ENCODE measurements at regions not wholly inside any gene's neighbourhood (a gene's known extent, or its start where the extent isn't known, plus 50 kb on each side); places are given as distances from the start of the nearest gene placed in this dataset.

DNA sequence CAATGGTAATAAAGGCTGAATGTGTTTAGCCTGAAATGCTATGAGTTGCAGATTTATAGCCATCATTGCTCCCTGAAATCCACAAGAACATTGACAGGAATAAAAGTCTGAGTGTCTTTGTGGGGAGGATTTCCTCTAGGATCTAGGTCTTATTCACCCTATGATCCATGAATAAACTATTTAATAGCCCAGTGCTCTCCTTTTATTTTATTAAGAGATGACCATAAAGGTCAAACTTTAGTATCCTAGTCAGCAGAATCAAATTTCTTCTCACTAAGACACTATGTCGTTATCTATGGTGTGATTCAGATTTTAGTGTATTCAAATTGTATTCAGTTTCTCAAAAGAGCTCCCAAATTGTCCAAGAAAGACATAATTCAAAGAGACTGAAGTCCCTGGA is 67.8 kb upstream of the AKR1E2 start:
- DNase-seq (no peak), ATAC-seq (ENCODE audit: low read depth) (no peak)
- Mint-ChIP-seq H3K9me3 (no peaks in the 10 kb centered on the region), H3K36me3 (ENCODE audit: low read depth) (no peaks in the 10 kb centered on the region), H3K27ac (no peak overlapping the region), H3K4me3 (no peak overlapping the region), H3K27me3 (peaks cover 4% of the 10 kb centered on the region), H3K4me1 (no peaks in the 10 kb centered on the region)
- TF ChIP-seq, protein P1, sequence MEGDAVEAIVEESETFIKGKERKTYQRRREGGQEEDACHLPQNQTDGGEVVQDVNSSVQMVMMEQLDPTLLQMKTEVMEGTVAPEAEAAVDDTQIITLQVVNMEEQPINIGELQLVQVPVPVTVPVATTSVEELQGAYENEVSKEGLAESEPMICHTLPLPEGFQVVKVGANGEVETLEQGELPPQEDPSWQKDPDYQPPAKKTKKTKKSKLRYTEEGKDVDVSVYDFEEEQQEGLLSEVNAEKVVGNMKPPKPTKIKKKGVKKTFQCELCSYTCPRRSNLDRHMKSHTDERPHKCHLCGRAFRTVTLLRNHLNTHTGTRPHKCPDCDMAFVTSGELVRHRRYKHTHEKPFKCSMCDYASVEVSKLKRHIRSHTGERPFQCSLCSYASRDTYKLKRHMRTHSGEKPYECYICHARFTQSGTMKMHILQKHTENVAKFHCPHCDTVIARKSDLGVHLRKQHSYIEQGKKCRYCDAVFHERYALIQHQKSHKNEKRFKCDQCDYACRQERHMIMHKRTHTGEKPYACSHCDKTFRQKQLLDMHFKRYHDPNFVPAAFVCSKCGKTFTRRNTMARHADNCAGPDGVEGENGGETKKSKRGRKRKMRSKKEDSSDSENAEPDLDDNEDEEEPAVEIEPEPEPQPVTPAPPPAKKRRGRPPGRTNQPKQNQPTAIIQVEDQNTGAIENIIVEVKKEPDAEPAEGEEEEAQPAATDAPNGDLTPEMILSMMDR (IDR thresholded peaks at IDR 0.05), result no peak
- intact Hi-C loops (cut with micrococcal nuclease), result no loop called here
- ChIA-PET CTCF (no interaction called here), POLR2A (no interaction called here)

DNA sequence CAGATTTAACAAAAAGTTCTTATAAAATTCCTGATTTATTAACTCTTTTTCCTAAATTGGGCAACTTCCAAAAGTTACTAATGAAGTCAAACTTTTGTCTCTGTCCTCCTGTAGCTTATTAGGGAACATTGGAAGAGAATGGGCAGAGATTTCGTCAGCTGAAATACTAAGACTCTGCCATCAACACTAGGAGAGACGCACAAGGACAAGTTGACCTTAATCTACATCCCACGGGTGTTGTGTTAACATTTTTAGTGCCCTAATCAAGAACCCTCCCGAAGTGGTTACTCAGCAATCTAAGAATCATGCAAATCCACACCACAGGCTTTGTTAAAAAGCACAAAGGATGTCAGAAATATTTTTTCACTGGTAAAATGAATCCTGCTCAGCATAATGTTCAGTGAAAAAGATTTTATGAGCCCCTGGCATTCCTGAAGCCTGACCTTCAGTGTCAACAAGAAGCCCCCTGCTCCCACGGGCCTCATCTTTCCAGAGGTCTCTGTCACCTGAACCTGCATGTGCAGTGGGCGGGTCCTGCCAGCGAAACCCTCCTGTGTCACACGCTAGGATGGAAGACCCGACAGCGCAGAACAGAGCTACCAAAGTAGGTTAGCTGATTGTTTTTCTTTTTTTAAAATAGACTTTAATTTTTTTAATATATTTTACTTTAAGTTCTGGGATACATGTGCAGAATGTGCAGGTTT is 70.6 kb upstream of the AKR1E2 start:
- ChIA-PET POLR2A (no interaction called here), CTCF (no interaction called here)
- H3K36me3 Mint-ChIP-seq (ENCODE audit: low read depth), result no peaks in the 10 kb centered on the region
- ATAC-seq (ENCODE audit: low read depth), result no peak
- no peaks in the 10 kb centered on the region for H3K9me3 Mint-ChIP-seq
- H3K27ac Mint-ChIP-seq, result no peak overlapping the region
- TF ChIP-seq, protein P1 (IDR thresholded peaks at IDR 0.05), result no peak
- no peak overlapping the region for H3K4me3 Mint-ChIP-seq
- H3K4me1 Mint-ChIP-seq, result no peaks in the 10 kb centered on the region
- peaks cover 7% of the 10 kb centered on the region for H3K27me3 Mint-ChIP-seq
- intact Hi-C loops (cut with micrococcal nuclease), result no loop called here
- no peak for DNase-seq

DNA sequence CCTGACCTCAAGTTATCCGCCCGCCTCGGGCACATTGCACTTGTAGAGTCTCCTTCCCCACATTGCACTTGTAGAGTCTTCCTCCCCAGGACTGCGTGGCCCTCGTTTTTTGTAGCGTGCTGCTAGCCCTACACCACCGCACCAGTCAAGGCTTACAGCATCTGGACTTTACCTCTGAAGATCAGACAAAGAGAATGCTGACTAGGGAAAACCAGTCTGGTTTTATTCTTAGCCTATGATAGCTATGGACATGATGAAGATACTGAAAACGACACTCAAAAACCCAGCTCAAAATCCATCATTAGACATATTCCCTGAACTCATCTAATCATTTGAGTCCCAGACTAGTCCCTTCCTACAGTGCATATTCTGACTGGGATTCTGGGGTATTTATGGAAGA is 71.9 kb upstream of the AKR1E2 start:
- POLR2A ChIA-PET, result no interaction called here
- intact Hi-C loops (cut with micrococcal nuclease), result no loop called here
- Mint-ChIP-seq H3K27ac (no peak overlapping the region), H3K4me3 (no peak overlapping the region), H3K4me1 (no peaks in the 10 kb centered on the region), H3K27me3 (peaks cover 8% of the 10 kb centered on the region), H3K36me3 (ENCODE audit: low read depth) (no peaks in the 10 kb centered on the region), H3K9me3 (no peaks in the 10 kb centered on the region)
- ATAC-seq (ENCODE audit: low read depth), result no peak
- TF ChIP-seq, protein P1 (IDR thresholded peaks at IDR 0.05), result no peak
- no peak for DNase-seq
- CTCF ChIA-PET, result no interaction called here

DNA sequence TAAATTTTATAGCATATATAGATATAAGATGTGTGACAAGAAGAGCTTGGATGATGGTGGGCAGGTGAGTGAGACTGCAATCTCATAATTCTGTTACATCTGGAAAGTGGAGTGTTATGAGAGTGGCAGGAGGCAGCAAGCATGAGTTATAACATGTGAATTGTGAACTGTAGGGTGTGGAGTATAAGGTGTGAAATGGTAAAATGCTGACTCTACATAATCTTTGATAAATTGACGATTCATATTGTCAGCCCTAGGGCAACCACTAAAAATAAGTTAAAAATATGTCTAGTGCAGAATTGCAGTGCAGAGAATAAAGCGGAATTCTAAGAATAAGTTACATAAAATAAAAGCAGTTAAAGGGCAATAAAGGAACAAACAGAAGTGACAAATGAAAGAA is 74.8 kb upstream of the AKR1E2 start:
- Mint-ChIP-seq H3K9me3 (no peaks in the 10 kb centered on the region), H3K4me1 (no peaks in the 10 kb centered on the region), H3K27me3 (peaks cover 7% of the 10 kb centered on the region), H3K27ac (no peak overlapping the region), H3K36me3 (ENCODE audit: low read depth) (no peaks in the 10 kb centered on the region), H3K4me3 (no peak overlapping the region)
- POLR2A ChIA-PET, result no interaction called here
- CTCF ChIA-PET, result no interaction called here
- TF ChIP-seq, protein P1 (IDR thresholded peaks at IDR 0.05), result no peak
- intact Hi-C loops (cut with micrococcal nuclease), result no loop called here
- DNase-seq, result no peak
- no peak for ATAC-seq (ENCODE audit: low read depth)

DNA sequence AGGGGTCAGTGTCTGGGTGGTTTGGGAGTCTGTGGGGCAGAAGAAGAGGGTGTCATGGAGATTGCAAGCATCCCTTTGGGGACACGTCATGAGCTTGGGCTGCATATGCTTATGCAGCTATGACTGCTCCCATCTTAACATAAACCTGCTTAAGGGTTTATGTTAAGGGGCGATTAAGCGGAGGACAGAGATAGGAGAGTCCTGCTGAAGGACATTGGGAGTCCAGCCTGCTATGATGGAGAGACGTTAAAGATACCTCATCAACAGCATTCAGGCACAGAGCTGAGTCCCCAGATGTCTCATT is 76.8 kb upstream of the AKR1E2 start:
- Mint-ChIP-seq H3K27ac (no peak overlapping the region), H3K36me3 (ENCODE audit: low read depth) (no peaks in the 10 kb centered on the region), H3K9me3 (no peaks in the 10 kb centered on the region), H3K4me1 (no peaks in the 10 kb centered on the region), H3K27me3 (peaks cover 7% of the 10 kb centered on the region), H3K4me3 (no peak overlapping the region)
- POLR2A ChIA-PET, result no interaction called here
- ATAC-seq (ENCODE audit: low read depth), result no peak
- TF ChIP-seq, protein P1 (IDR thresholded peaks at IDR 0.05), result no peak
- CTCF ChIA-PET, result no interaction called here
- no peak for DNase-seq
- intact Hi-C loops (cut with micrococcal nuclease), result no loop called here
